GM03348 (cell line): ENCODE measurements at regions not wholly inside any gene's neighbourhood (a gene's known extent, or its start where the extent isn't known, plus 50 kb on each side); places are given as distances from the start of the nearest gene placed in this dataset.
"Not testable (repeated sequence)": the region's sequence is repeated elsewhere in the genome, so short reads cannot be mapped to it uniquely, and the experiment has no call there.

Source experiments
- DNase-seq: peaks from one replicate; pipeline ENCODE4 v3.0.0; 2012; ENCODE audit warnings: low spot score

DNA sequence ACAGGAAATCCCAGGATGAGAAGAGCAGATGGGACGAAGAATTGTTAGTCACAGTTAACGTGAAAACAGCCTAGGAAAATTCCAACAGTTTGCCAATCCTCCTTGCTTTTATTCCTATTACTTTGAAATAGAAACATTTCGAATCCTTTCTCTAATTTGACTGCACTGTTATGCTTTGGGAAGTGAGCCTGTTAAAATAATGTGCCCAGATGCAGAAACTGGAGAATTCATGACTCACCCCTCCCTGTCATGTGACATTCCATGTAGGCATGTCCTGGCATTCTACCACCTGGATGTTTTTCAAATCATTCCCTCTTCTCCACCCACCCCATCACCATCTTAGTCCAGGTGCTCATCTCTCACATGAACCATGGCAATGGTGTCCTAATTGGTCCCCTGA, 107.3 kb downstream of the MINAR1 start:
- DNase-seq = peak; percentile 61

GRCh38 chr15:79540551-79540950, 108.4 kb downstream of the MINAR1 start:
- DNase-seq = no peak

DNA sequence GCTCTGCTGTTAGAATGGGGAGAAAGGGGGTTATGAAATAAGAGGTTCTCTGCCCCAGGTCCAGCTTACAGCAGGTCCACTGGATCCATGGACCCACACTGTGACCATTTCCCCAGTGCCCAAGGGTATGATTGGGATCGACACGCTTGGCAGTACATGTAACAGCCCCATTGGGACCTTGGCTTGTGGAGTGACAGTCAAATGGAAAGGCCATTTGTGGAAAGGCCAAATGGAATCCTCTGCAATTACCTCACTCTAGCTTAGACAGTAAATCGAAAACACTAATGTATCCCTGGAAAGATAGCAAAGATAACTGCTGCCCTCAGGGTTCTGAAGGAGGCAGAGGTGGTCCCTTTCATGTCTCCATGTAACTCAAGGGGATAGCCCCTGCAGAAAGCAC, 109.1 kb downstream of the MINAR1 start:
- no peak for DNase-seq

GRCh38 chr15:79543097-79543496, 111.0 kb downstream of the MINAR1 start:
- no peak for DNase-seq

- no peak for DNase-seq
Observed at GRCh38 chr15:79549196-79549595, 117.1 kb downstream of the MINAR1 start.

- no peak for DNase-seq
Observed at GRCh38 chr15:79560384-79560783, 128.2 kb downstream of the MINAR1 start.

- no peak for DNase-seq
Observed at GRCh38 chr15:79561982-79562381, 129.8 kb downstream of the MINAR1 start.

- DNase-seq = peak; percentile 17
Observed at GRCh38 chr15:79562403-79562815, 130.3 kb downstream of the MINAR1 start.

DNA sequence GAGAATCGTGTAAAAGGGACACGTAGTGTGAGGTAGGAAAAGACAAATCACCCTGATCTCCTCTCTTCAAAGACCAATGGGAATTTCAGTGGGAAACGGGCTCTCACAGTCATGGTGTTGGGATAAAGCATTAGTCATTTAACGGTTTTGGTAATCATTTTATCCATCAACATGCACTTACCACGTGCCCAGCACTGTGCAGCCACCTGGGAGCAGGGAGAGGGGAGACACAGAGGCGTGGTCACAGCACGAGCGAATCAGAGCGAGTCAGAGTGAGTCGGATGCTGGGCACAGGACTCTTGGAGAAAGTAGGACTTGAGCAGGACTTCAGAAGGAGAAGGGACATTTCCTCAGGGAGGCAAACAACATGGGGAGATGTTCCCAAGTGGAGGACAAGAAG, 130.8 kb downstream of the MINAR1 start:
- peak; percentile 15 for DNase-seq

DNA sequence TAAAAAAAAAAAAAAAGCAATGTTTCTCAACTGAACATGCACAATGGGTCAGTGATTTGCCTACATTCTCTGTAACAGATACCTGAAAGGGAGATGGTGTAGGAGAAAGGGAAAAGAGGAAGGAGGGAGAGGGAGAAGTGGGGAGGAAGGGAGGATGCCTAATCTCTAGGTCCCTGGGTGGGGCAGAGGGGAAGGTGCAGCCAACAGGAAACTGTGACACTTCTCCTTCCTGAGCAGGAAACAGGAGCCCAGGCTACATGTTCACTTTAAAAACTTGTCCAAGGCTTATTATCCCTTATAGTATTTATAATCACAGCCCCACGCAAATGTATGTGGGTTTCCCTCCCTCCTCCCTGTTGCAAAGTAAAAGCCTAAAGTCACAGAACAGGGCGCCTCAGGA, 137.9 kb downstream of the MINAR1 start:
- DNase-seq = no peak

DNA sequence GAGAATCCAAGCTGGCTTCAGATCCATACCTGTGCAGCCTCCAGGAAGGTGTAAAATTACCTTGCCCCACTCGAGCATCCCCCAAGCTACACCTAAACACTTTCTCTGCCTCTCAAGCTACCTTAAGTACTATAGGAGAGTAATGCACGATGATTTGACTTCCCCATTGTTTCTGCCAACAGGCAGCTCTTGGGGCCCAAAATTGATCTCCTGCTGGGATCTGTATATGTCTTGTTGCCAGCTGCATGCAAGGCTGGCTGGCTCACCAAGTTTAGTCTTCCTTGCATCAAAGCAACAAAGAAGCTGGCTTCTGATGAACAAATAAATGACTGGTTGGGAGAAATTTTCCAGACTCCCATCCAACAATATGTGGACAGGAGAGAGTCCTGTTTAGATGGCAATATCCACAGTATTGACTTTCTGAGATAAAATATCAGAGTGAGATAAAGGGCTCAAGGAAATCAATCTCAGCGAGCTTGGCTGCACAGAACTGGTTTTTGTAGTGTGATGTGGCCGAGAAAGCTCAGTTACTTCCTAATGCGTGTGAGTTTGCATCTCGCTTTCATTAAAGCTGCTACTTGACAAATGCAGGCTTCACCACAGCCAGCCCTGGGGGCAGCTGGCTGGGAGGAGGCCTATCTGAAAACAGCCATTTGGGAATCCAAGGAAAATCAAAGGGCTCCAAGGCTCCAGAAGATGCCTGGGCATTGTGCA, 140.7 kb downstream of the MINAR1 start:
- DNase-seq = no peak

- DNase-seq = not testable (repeated sequence)
Observed at GRCh38 chr15:79574431-79575273, 142.5 kb downstream of the MINAR1 start.

DNA sequence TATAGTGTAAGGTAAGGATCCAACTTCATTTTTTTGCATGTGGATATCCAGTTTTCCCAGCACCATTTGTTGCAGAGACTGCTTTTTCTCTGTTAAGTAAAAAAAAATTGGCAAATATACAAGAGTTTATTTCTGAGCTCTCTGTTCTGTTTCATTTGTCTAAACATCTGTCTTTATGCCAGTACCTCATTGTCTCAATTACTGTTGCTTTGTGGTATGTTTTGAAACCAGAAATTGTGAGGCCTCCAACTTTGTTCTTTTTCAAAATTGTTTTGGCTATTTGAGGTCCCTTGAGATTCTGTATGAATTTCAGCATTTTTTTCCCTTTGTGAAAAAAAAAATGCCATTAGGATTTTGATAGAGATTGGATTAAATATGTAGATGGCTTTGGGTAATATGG, 150.5 kb downstream of the MINAR1 start:
- no peak for DNase-seq

DNA sequence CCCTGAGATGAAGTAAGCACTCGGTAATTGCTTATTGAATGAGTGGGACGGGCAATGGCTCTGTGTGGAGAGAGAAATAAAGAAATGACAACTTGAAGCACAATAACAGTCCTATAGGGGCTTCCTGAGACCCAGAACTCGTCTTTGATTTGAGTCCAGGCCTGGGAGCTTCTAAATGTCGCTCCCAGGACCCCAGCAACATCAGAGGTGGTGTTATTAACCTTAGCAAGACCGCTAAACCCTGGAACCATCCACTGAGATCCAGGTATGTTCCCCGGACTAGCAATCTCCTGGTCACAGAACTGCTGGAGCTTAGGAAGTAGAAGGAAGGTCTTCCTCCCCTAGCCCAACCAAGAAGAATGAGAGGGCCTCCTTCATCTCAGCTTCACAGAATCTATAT, 160.0 kb downstream of the MINAR1 start:
- no peak for DNase-seq

DNA sequence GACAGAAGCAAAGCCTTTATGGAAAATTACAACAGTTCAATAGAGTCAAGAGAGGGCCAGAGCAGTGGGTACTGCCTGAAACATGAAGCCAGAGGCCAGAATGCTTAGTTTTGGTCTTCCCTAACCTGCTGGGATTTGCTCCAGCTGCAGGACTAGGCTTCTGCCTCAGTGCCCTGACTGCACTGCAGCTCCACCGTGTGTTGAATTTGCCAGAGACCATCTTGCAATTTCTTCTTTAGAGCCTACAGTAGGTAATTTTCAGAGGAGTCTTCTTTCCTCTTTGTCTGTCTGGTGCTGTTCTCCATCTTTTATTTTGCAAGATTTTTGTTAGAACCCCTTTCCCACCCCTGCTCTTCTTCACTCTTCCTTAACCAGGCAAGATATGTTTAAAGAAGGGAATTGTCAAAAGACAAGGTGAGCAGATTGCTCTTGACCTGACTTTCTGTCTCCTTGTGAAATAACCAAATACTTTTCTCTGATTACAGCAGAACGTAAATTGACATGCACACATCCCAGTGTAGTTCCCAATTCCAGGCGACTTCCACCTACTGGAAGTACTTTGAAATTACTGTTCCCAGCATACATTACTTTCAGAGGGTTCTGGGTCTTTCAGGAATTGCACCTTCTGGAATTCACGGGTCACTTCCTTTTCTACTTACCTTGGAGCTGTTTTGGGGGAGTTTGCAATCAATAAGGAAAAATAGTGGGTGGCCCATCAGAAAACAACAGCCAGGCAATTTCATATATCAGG, 161.2 kb downstream of the MINAR1 start:
- peak; percentile 48 for DNase-seq

DNA sequence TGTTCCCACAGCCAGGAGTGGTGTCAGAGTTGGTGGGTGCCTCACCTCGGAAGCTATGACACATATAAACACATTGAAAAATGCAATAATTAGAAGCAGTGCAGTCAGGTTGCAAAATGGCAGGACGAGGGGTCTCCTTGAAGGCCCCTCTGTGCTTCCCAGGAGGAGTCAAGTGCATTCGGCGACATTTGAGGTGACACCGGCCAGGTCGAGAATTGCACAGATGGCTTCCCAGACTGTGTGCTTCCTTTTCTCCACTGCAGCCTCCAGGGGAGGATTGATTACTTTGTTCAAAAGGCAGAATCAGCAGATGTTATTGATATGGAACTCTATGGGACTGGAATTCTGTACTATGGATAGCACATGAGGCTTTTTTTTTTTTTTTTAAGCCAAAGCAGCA, 163.2 kb downstream of the MINAR1 start:
- DNase-seq = no peak

GRCh38 chr15:79595995-79596622, 164.0 kb downstream of the MINAR1 start:
- peak; percentile 81 for DNase-seq

DNA sequence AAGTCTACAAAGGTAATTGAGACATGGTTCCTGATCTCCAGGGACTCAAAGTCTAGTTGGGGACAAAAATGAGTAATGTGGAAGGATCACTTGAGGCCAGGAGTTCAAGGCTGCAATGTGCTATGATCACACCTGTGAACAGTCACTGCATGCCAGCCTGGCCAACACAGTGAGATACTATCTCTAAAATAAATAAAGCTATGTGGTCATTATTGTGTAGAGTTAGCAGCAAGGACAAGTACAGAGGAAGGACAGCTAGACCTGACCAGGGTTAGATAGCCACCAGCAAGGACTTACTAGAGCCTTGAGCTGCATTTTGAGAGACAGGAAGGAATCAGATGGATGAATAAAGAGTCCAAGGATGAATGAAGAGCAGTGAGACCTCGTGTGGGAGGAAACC, 166.5 kb downstream of the MINAR1 start:
- DNase-seq = no peak

- no peak for DNase-seq
Observed at GRCh38 chr15:79601405-79602086, 169.4 kb downstream of the MINAR1 start.

GRCh38 chr15:79602180-79602579, 170.0 kb downstream of the MINAR1 start:
- no peak for DNase-seq

DNA sequence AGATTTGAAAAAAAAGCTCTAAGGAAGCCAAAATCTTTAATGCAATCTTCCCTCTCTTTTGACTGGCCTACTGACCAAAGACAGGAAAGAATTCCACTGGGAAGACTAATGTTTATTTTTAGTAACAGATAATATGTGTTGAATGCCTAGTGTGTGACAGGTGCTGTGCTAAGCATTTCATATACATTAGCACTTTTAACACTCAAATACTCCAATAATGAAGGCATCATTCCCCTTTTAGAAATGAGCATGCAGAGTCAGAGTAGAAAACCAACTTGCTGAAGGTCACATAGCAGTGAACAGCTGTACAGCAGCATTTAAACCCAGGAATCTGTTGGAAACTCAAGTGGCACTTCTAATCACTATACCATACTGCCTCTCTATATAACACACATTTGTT, 170.6 kb downstream of the MINAR1 start:
- DNase-seq = peak; percentile 30
